ENCODE measurements at regions not wholly inside any gene's neighbourhood (a gene's known extent, or its start where the extent isn't known, plus 50 kb on each side); places are given as distances from the start of the nearest gene placed in this dataset.

DNA sequence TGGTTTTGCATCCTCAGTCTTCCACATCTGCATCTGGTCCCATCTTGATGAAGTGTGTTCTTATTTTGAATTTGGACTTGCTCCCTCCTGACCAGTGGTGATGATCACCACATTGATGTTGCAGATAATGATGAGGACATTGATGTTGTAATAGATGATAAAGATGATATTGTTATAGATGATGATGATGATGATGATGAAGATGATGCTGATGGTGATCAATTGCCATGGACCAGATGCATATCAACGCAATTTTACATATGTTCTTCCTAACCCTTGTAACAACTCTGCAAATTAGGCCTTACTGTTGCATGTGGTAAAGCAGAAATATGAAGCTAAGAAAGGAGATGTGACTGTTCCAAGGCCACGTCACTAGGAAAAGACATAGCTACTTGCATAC, 380.3 kb upstream of the TBX3 start:
- no peak overlapping the region for H3K9ac ChIP-seq (ENCODE audit: low read length in 5 of 5)
- no peak overlapping the region for H3K4me3 ChIP-seq (ENCODE audit: low read depth in 1 of 5, low read length in 5 of 5)
- no peaks in the 10 kb centered on the region for H3K9me3 ChIP-seq (ENCODE audit: control insufficient read depth in 5 of 5, low read length in 5 of 5)
- no peaks in the 10 kb centered on the region for H3K27me3 ChIP-seq (ENCODE audit: control insufficient read depth in 5 of 5, insufficient read depth in 4 of 5, low read length in 5 of 5)
- no peaks in the 10 kb centered on the region for H3K4me1 ChIP-seq (ENCODE audit: control insufficient read depth in 5 of 5, insufficient read depth in 5 of 5, low read length in 5 of 5)
- no peaks in the 10 kb centered on the region for H3K36me3 ChIP-seq (ENCODE audit: control insufficient read depth in 5 of 5, insufficient read depth in 5 of 5, low read length in 5 of 5)
- H3K27ac ChIP-seq (ENCODE audit: low read depth, low read length): no peak overlapping the region

DNA sequence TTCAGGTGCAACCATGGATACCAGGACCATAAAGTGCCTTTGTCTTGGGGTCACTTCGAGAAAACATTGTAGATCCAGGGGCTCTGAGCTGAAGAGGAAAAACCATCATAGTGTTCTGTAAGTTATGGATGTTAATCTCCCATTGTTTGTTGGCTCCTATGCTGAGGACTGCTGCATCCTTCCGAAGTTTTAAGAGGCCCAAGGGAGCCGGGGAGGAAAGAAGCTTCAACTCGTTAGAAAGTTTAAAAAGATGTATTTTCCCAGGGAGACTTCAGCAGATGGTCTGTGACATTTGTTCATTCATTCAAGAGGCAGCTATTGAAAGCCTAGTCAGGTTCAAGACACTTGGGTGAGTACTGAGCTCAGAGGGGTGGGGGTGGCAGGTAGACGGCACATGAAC, 378.8 kb upstream of the TBX3 start:
- Histone ChIP-seq H3K4me3 (ENCODE audit: low read depth in 1 of 5, low read length in 5 of 5) (no peak overlapping the region), H3K36me3 (ENCODE audit: control insufficient read depth in 5 of 5, insufficient read depth in 5 of 5, low read length in 5 of 5) (no peaks in the 10 kb centered on the region), H3K27ac (ENCODE audit: low read depth, low read length) (no peak overlapping the region), H3K9me3 (ENCODE audit: control insufficient read depth in 5 of 5, low read length in 5 of 5) (no peaks in the 10 kb centered on the region), H3K9ac (ENCODE audit: low read length in 5 of 5) (no peak overlapping the region), H3K4me1 (ENCODE audit: control insufficient read depth in 5 of 5, insufficient read depth in 5 of 5, low read length in 5 of 5) (no peaks in the 10 kb centered on the region), H3K27me3 (ENCODE audit: control insufficient read depth in 5 of 5, insufficient read depth in 4 of 5, low read length in 5 of 5) (no peaks in the 10 kb centered on the region)

- Histone ChIP-seq H3K9ac (ENCODE audit: low read length in 5 of 5) (no peak overlapping the region), H3K4me3 (ENCODE audit: low read depth in 1 of 5, low read length in 5 of 5) (no peak overlapping the region), H3K9me3 (ENCODE audit: control insufficient read depth in 5 of 5, low read length in 5 of 5) (no peaks in the 10 kb centered on the region), H3K4me1 (ENCODE audit: control insufficient read depth in 5 of 5, insufficient read depth in 5 of 5, low read length in 5 of 5) (no peaks in the 10 kb centered on the region), H3K27me3 (ENCODE audit: control insufficient read depth in 5 of 5, insufficient read depth in 4 of 5, low read length in 5 of 5) (no peaks in the 10 kb centered on the region), H3K27ac (ENCODE audit: low read depth, low read length) (no peak overlapping the region), H3K36me3 (ENCODE audit: control insufficient read depth in 5 of 5, insufficient read depth in 5 of 5, low read length in 5 of 5) (no peaks in the 10 kb centered on the region)
These were observed 376.6 kb upstream of the TBX3 start for GRCh38 chr12:115060477-115061168.

GRCh38 chr12:115057445-115057844, 373.5 kb upstream of the TBX3 start:
- H3K9me3 ChIP-seq (ENCODE audit: control insufficient read depth in 5 of 5, low read length in 5 of 5): no peaks in the 10 kb centered on the region
- H3K27ac ChIP-seq (ENCODE audit: low read depth, low read length): no peak overlapping the region
- no peak overlapping the region for H3K4me3 ChIP-seq (ENCODE audit: low read depth in 1 of 5, low read length in 5 of 5)
- H3K27me3 ChIP-seq (ENCODE audit: control insufficient read depth in 5 of 5, insufficient read depth in 4 of 5, low read length in 5 of 5): no peaks in the 10 kb centered on the region
- no peak overlapping the region for H3K9ac ChIP-seq (ENCODE audit: low read length in 5 of 5)
- peaks cover 0 to 5% (median 0%) of the 10 kb centered on the region in 5 donors for H3K4me1 ChIP-seq (ENCODE audit: control insufficient read depth in 5 of 5, insufficient read depth in 5 of 5, low read length in 5 of 5)
- H3K36me3 ChIP-seq (ENCODE audit: control insufficient read depth in 5 of 5, insufficient read depth in 5 of 5, low read length in 5 of 5): no peaks in the 10 kb centered on the region

DNA sequence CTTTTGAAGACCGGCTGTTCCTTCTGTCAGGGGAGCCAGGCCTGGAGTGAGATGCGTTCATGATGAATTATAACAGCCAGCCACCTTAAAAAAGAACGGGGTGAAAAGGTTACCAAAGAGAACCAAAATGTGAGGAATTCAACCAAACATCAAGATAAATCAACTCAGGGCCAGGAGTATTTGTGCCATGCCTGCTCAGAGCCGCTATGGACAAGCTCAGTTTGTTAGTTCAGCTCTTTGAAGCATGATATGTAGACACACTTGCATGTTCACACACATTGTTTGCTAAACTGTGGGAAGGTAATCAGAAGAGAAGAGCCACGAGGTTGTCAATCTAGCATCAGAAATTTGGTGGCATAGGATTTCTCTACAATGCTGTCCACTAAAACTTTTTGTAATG, 367.4 kb upstream of the TBX3 start:
- H3K4me3 ChIP-seq (ENCODE audit: low read depth in 1 of 5, low read length in 5 of 5): no peak overlapping the region
- H3K9me3 ChIP-seq (ENCODE audit: control insufficient read depth in 5 of 5, low read length in 5 of 5): no peaks in the 10 kb centered on the region
- H3K4me1 ChIP-seq (ENCODE audit: control insufficient read depth in 5 of 5, insufficient read depth in 5 of 5, low read length in 5 of 5): peaks cover 0 to 5% (median 0%) of the 10 kb centered on the region in 5 donors
- no peak overlapping the region for H3K27ac ChIP-seq (ENCODE audit: low read depth, low read length)
- H3K27me3 ChIP-seq (ENCODE audit: control insufficient read depth in 5 of 5, insufficient read depth in 4 of 5, low read length in 5 of 5): no peaks in the 10 kb centered on the region
- H3K36me3 ChIP-seq (ENCODE audit: control insufficient read depth in 5 of 5, insufficient read depth in 5 of 5, low read length in 5 of 5): no peaks in the 10 kb centered on the region
- no peak overlapping the region for H3K9ac ChIP-seq (ENCODE audit: low read length in 5 of 5)

- Histone ChIP-seq H3K27ac (ENCODE audit: low read depth, low read length) (no peak overlapping the region), H3K9me3 (ENCODE audit: control insufficient read depth in 5 of 5, low read length in 5 of 5) (no peaks in the 10 kb centered on the region), H3K4me1 (ENCODE audit: control insufficient read depth in 5 of 5, insufficient read depth in 5 of 5, low read length in 5 of 5) (peaks cover 0 to 5% (median 0%) of the 10 kb centered on the region in 5 donors), H3K36me3 (ENCODE audit: control insufficient read depth in 5 of 5, insufficient read depth in 5 of 5, low read length in 5 of 5) (no peaks in the 10 kb centered on the region), H3K4me3 (ENCODE audit: low read depth in 1 of 5, low read length in 5 of 5) (no peak overlapping the region), H3K9ac (ENCODE audit: low read length in 5 of 5) (no peak overlapping the region), H3K27me3 (ENCODE audit: control insufficient read depth in 5 of 5, insufficient read depth in 4 of 5, low read length in 5 of 5) (no peaks in the 10 kb centered on the region)
These were observed 365.6 kb upstream of the TBX3 start for GRCh38 chr12:115049614-115050013.

GRCh38 chr12:115046805-115047204, 362.8 kb upstream of the TBX3 start:
- H3K4me3 ChIP-seq (ENCODE audit: low read depth in 1 of 5, low read length in 5 of 5): no peak overlapping the region
- H3K27ac ChIP-seq (ENCODE audit: low read depth, low read length): no peak overlapping the region
- no peaks in the 10 kb centered on the region for H3K27me3 ChIP-seq (ENCODE audit: control insufficient read depth in 5 of 5, insufficient read depth in 4 of 5, low read length in 5 of 5)
- H3K4me1 ChIP-seq (ENCODE audit: control insufficient read depth in 5 of 5, insufficient read depth in 5 of 5, low read length in 5 of 5): no peaks in the 10 kb centered on the region
- H3K9me3 ChIP-seq (ENCODE audit: control insufficient read depth in 5 of 5, low read length in 5 of 5): peaks cover 0 to 3% (median 2%) of the 10 kb centered on the region in 5 donors
- H3K9ac ChIP-seq (ENCODE audit: low read length in 5 of 5): no peak overlapping the region
- no peaks in the 10 kb centered on the region for H3K36me3 ChIP-seq (ENCODE audit: control insufficient read depth in 5 of 5, insufficient read depth in 5 of 5, low read length in 5 of 5)

DNA sequence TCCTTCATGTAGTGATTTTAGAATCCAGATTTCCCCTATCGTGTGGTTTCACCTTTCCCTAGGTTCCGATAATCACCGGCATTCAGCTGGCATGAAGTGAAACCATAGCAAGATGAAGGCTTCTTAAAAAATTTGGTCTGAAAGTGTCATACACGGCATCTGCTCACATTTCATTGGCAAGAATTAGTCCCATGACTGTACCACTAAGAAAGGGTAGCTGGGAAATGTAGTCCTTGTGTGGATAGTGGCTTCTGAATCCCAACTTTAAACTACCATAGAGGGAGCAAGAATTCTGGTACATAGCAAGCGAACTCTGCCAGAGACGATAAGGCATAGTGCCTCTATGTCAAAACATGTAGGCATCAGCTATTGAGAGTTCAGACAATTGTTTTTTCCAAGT, 360.1 kb upstream of the TBX3 start:
- H3K9ac ChIP-seq (ENCODE audit: low read length in 5 of 5): no peak overlapping the region
- H3K9me3 ChIP-seq (ENCODE audit: control insufficient read depth in 5 of 5, low read length in 5 of 5): peaks cover 3 to 12% (median 5%) of the 10 kb centered on the region in 5 donors
- H3K4me3 ChIP-seq (ENCODE audit: low read depth in 1 of 5, low read length in 5 of 5): no peak overlapping the region
- no peaks in the 10 kb centered on the region for H3K4me1 ChIP-seq (ENCODE audit: control insufficient read depth in 5 of 5, insufficient read depth in 5 of 5, low read length in 5 of 5)
- H3K27me3 ChIP-seq (ENCODE audit: control insufficient read depth in 5 of 5, insufficient read depth in 4 of 5, low read length in 5 of 5): no peaks in the 10 kb centered on the region
- no peak overlapping the region for H3K27ac ChIP-seq (ENCODE audit: low read depth, low read length)
- H3K36me3 ChIP-seq (ENCODE audit: control insufficient read depth in 5 of 5, insufficient read depth in 5 of 5, low read length in 5 of 5): no peaks in the 10 kb centered on the region

- no peak overlapping the region for H3K9ac ChIP-seq (ENCODE audit: low read length in 5 of 5)
These were observed 359.1 kb upstream of the TBX3 start for GRCh38 chr12:115043079-115043478.

DNA sequence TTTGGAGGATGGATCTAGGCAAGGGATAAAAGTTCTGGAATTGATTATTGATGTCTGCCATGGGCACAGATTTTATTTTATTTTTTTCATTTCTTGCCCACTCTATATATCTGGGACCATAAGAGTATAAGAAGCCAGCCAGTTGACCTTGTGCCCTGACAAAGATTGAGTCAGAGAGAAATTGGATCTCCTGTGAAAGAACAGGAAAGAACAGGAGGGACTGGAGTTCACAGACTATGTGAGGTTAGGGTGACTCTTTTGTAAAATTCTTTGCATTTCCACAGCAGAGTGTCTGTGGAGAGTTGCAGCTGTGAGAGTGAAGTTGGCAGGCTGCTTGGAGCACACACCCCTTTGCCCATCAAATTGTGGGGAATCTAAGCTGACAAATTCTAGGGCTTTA, 358.4 kb upstream of the TBX3 start:
- no peak overlapping the region for H3K27ac ChIP-seq (ENCODE audit: low read depth, low read length)

More at GRCh38 chr12:115043079-115043478, 359.1 kb upstream of the TBX3 start:
- no peak overlapping the region for H3K27ac ChIP-seq (ENCODE audit: low read depth, low read length)
- H3K27me3 ChIP-seq (ENCODE audit: control insufficient read depth in 5 of 5, insufficient read depth in 4 of 5, low read length in 5 of 5): no peaks in the 10 kb centered on the region
- no peak overlapping the region for H3K4me3 ChIP-seq (ENCODE audit: low read depth in 1 of 5, low read length in 5 of 5)
- peaks cover 3 to 12% (median 5%) of the 10 kb centered on the region in 5 donors for H3K9me3 ChIP-seq (ENCODE audit: control insufficient read depth in 5 of 5, low read length in 5 of 5)
- H3K4me1 ChIP-seq (ENCODE audit: control insufficient read depth in 5 of 5, insufficient read depth in 5 of 5, low read length in 5 of 5): no peaks in the 10 kb centered on the region
- no peaks in the 10 kb centered on the region for H3K36me3 ChIP-seq (ENCODE audit: control insufficient read depth in 5 of 5, insufficient read depth in 5 of 5, low read length in 5 of 5)

More for the DNA sequence above, 358.4 kb upstream of the TBX3 start:
- Histone ChIP-seq H3K4me1 (ENCODE audit: control insufficient read depth in 5 of 5, insufficient read depth in 5 of 5, low read length in 5 of 5) (no peaks in the 10 kb centered on the region), H3K9ac (ENCODE audit: low read length in 5 of 5) (no peak overlapping the region), H3K4me3 (ENCODE audit: low read depth in 1 of 5, low read length in 5 of 5) (no peak overlapping the region), H3K36me3 (ENCODE audit: control insufficient read depth in 5 of 5, insufficient read depth in 5 of 5, low read length in 5 of 5) (no peaks in the 10 kb centered on the region), H3K9me3 (ENCODE audit: control insufficient read depth in 5 of 5, low read length in 5 of 5) (peaks cover 3 to 12% (median 5%) of the 10 kb centered on the region in 5 donors), H3K27me3 (ENCODE audit: control insufficient read depth in 5 of 5, insufficient read depth in 4 of 5, low read length in 5 of 5) (no peaks in the 10 kb centered on the region)
